ENCODE measurements at regions not wholly inside any gene's neighbourhood (a gene's known extent, or its start where the extent isn't known, plus 50 kb on each side); places are given as distances from the start of the nearest gene placed in this dataset.
"Not testable (repeated sequence)": the region's sequence is repeated elsewhere in the genome, so short reads cannot be mapped to it uniquely, and the experiment has no call there.

GRCh38 chr5:167425161-167425560 is 866.3 kb upstream of the WWC1 start:
- no peaks in the 10 kb centered on the region for H3K36me3 ChIP-seq
- H3K9me3 ChIP-seq = no peaks in the 10 kb centered on the region
- WGBS, 2 donors = 67 to 70% methylated on average over 3 of the region's 3 CpGs
- intact Hi-C loops (cut with DNase I) = no loop called here
- H3K27ac ChIP-seq = no peak overlapping the region
- TF ChIP-seq, protein P1, sequence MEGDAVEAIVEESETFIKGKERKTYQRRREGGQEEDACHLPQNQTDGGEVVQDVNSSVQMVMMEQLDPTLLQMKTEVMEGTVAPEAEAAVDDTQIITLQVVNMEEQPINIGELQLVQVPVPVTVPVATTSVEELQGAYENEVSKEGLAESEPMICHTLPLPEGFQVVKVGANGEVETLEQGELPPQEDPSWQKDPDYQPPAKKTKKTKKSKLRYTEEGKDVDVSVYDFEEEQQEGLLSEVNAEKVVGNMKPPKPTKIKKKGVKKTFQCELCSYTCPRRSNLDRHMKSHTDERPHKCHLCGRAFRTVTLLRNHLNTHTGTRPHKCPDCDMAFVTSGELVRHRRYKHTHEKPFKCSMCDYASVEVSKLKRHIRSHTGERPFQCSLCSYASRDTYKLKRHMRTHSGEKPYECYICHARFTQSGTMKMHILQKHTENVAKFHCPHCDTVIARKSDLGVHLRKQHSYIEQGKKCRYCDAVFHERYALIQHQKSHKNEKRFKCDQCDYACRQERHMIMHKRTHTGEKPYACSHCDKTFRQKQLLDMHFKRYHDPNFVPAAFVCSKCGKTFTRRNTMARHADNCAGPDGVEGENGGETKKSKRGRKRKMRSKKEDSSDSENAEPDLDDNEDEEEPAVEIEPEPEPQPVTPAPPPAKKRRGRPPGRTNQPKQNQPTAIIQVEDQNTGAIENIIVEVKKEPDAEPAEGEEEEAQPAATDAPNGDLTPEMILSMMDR (IDR thresholded peaks at IDR 0.05) = no peak
- TF ChIP-seq POLR2A (IDR thresholded peaks at IDR 0.05) = no peak
- H3K4me1 ChIP-seq = no peaks in the 10 kb centered on the region
- DNase-seq = no peak
- no peaks in the 10 kb centered on the region for H3K27me3 ChIP-seq
- H3K4me3 ChIP-seq (replicated peaks in 1 of 3) = no peak overlapping the region

DNA sequence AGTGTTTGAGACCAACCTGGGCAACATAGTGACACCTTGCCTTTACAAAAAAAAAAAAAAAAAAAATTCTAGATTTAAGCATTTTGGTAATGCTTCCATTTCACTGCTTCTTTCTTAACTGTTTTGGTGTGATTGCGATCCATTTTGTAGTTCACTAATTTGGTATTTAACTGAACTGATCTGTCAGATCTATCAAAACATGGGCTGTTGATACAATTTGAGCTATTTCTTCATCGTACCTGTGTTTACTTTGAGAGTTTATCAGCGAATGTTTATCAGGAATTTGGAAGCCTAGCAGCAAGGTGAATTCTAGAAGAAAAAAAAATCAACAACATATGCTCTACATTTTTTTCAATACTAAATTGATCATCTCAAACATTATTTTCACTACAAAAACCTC is 864.9 kb upstream of the WWC1 start:
- TF ChIP-seq, protein P1 (IDR thresholded peaks at IDR 0.05) = no peak
- TF ChIP-seq POLR2A (IDR thresholded peaks at IDR 0.05) = no peak
- no peak for DNase-seq
- no peak overlapping the region for H3K4me3 ChIP-seq (replicated peaks in 1 of 3)
- H3K27ac ChIP-seq = no peak overlapping the region
- intact Hi-C loops (cut with DNase I) = no loop called here
- H3K4me1 ChIP-seq = no peaks in the 10 kb centered on the region
- 86 to 90% methylated on average over 3 of the region's 3 CpGs for WGBS, 2 donors
- no peaks in the 10 kb centered on the region for H3K27me3 ChIP-seq
- H3K9me3 ChIP-seq = no peaks in the 10 kb centered on the region
- no peaks in the 10 kb centered on the region for H3K36me3 ChIP-seq

GRCh38 chr5:167427641-167428040 is 863.8 kb upstream of the WWC1 start:
- H3K36me3 ChIP-seq; DNase-seq; H3K27ac ChIP-seq; H3K9me3 ChIP-seq; intact Hi-C loops (cut with DNase I); H3K4me1 ChIP-seq; H3K4me3 ChIP-seq (replicated peaks in 1 of 3); H3K27me3 ChIP-seq: not testable (repeated sequence)
- WGBS, 2 donors = 90 to 93% methylated on average over 9 to 10 of the region's 10 CpGs

DNA sequence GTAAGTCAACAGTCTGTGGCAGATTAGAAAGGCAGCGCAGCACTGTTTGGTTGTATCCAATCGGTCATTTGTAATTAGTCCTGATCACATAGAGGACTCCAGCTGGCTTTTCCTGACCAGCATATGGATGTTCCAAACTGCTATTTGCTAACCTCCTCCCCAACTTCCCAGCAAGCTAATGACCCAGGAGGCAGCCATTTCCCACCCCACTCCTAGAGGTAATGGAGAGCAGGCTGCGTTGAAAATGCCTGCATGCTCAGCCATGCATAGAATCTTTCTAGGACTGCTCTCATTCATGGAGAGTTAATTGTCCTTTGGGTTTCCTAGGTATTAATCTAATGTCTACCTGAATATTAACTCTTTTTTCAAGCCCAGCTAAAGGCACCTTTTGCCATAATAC is 850.6 kb upstream of the WWC1 start:
- Histone ChIP-seq H3K36me3 (no peaks in the 10 kb centered on the region), H3K27me3 (no peaks in the 10 kb centered on the region), H3K9me3 (no peaks in the 10 kb centered on the region), H3K4me3 (replicated peaks in 1 of 3) (no peak overlapping the region), H3K27ac (no peak overlapping the region), H3K4me1 (peaks cover 6 to 11% of the 10 kb centered on the region in 2 donors)
- no peak for DNase-seq
- 32 to 41% methylated on average over 3 of the region's 3 CpGs for WGBS, 2 donors
- TF ChIP-seq, protein P1 (IDR thresholded peaks at IDR 0.05) = no peak
- no peak for TF ChIP-seq POLR2A (IDR thresholded peaks at IDR 0.05)
- intact Hi-C loops (cut with DNase I) = no loop called here

DNA sequence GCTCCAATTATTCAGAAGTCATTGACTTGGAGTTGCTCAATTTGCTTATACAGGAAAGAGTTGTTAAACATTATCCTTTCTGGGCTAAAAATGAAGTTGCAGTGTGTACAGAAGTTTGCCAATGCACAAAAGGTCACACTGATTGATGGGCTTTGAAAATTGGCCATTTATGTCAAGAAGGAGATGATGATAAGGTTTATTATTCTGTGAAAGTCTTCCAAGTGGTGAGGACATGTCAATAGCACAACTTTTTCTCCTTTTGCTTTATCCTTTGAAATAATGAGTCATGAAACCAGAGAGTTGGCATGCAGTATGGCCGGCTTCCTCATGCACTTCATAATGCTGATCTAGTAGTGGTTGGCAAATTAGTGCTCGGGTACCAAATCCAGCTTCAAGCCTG is 848.5 kb upstream of the WWC1 start:
- peak; percentile 12 to 15 for DNase-seq
- no peak overlapping the region for H3K4me3 ChIP-seq (replicated peaks in 1 of 3)
- H3K27me3 ChIP-seq = no peaks in the 10 kb centered on the region
- WGBS, 2 donors = 68 to 80% methylated on average over 2 of the region's 2 CpGs
- no peaks in the 10 kb centered on the region for H3K9me3 ChIP-seq
- TF ChIP-seq, protein P1 (IDR thresholded peaks at IDR 0.05) = no peak
- no peak for TF ChIP-seq POLR2A (IDR thresholded peaks at IDR 0.05)
- no peaks in the 10 kb centered on the region for H3K36me3 ChIP-seq
- intact Hi-C loops (cut with DNase I) = no loop called here
- H3K27ac ChIP-seq = peak overlapping the region in 2 of 3 donors; percentile 29 to 49
- peaks cover 14% of the 10 kb centered on the region in 2 donors for H3K4me1 ChIP-seq

All from thyroid gland (tissue), 4 donors.